ENCODE measurements at regions not wholly inside any gene's neighbourhood (a gene's known extent, or its start where the extent isn't known, plus 50 kb on each side); places are given as distances from the start of the nearest gene placed in this dataset.

DNA sequence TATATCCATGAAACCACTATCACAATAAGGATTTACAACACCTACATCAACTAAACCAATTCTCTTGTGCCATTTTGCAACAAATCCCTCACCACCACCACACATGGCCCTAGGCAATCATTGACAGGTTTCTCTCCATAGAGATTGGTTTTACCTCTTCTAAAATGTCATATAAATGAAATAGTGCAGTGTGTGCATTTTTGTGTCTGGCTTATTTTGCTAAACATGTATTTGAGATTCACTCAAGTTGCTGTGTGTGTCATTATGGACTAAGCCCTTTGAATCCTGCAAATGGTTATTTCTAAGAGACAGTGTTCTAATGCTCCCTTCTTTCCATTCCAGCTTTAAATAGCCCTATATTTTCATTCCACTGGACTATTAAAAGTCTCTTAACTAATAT, 179.7 kb upstream of the LRRC7 start:
- no peak for DNase-seq
- H3K27me3 ChIP-seq, result no peaks in the 10 kb centered on the region
- H3K27ac ChIP-seq, result no peak overlapping the region
- H3K36me3 ChIP-seq, result no peaks in the 10 kb centered on the region
- TF ChIP-seq, protein P1, sequence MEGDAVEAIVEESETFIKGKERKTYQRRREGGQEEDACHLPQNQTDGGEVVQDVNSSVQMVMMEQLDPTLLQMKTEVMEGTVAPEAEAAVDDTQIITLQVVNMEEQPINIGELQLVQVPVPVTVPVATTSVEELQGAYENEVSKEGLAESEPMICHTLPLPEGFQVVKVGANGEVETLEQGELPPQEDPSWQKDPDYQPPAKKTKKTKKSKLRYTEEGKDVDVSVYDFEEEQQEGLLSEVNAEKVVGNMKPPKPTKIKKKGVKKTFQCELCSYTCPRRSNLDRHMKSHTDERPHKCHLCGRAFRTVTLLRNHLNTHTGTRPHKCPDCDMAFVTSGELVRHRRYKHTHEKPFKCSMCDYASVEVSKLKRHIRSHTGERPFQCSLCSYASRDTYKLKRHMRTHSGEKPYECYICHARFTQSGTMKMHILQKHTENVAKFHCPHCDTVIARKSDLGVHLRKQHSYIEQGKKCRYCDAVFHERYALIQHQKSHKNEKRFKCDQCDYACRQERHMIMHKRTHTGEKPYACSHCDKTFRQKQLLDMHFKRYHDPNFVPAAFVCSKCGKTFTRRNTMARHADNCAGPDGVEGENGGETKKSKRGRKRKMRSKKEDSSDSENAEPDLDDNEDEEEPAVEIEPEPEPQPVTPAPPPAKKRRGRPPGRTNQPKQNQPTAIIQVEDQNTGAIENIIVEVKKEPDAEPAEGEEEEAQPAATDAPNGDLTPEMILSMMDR (IDR thresholded peaks at IDR 0.05), result no peak
- no peaks in the 10 kb centered on the region for H3K9me3 ChIP-seq
- H3K4me1 ChIP-seq, result no peaks in the 10 kb centered on the region
- intact Hi-C loops (cut with DNase I; ENCODE audit: low total_unique reads), result no loop called here
- H3K4me3 ChIP-seq, result no peak overlapping the region

DNA sequence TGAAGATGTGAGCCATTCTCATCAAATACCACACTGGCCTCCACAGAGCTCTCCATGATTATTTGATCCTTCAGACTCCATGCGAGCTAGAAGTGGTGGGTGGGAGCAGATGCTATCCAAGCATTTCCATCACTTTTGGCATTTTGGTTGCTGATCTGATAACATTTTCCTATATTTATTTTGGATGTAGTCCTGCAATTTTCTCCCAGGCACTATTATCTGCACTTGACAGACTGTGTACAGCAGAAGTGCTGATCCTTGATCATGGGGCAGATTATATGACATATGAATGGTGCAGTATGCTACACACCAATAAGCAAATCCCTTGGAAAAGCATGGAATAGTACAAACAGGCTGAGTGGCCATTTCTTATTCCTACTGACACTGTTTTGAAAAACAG, 167.6 kb upstream of the LRRC7 start:
- Histone ChIP-seq H3K4me3 (no peak overlapping the region), H3K9me3 (no peaks in the 10 kb centered on the region), H3K27ac (no peak overlapping the region), H3K4me1 (no peaks in the 10 kb centered on the region), H3K36me3 (no peaks in the 10 kb centered on the region), H3K27me3 (no peaks in the 10 kb centered on the region)
- TF ChIP-seq, protein P1 (IDR thresholded peaks at IDR 0.05), result no peak
- no peak for DNase-seq
- intact Hi-C loops (cut with DNase I; ENCODE audit: low total_unique reads), result no loop called here

DNA sequence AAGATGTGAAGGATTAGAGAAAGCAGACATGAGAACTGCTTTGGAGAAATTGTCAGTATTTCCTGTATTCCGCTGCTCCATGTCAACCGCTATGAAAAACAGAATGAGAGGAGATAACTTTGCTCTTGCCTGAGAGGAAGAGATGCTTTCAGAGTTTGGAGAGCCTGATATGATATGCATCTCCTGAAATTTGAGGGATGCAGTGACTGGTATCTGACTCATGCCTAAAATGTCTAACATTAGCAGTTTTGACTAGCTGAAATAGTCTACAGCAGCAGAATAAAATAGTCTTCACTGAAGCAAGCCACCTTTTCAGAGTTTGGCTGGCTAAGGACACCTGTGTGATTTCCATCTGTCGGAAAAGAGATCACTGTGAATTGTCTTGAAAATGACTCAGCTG, 165.8 kb upstream of the LRRC7 start:
- Histone ChIP-seq H3K27me3 (no peaks in the 10 kb centered on the region), H3K27ac (no peak overlapping the region), H3K4me1 (no peaks in the 10 kb centered on the region), H3K36me3 (no peaks in the 10 kb centered on the region), H3K9me3 (no peaks in the 10 kb centered on the region), H3K4me3 (no peak overlapping the region)
- intact Hi-C loops (cut with DNase I; ENCODE audit: low total_unique reads), result no loop called here
- TF ChIP-seq, protein P1 (IDR thresholded peaks at IDR 0.05), result no peak
- no peak for DNase-seq

DNA sequence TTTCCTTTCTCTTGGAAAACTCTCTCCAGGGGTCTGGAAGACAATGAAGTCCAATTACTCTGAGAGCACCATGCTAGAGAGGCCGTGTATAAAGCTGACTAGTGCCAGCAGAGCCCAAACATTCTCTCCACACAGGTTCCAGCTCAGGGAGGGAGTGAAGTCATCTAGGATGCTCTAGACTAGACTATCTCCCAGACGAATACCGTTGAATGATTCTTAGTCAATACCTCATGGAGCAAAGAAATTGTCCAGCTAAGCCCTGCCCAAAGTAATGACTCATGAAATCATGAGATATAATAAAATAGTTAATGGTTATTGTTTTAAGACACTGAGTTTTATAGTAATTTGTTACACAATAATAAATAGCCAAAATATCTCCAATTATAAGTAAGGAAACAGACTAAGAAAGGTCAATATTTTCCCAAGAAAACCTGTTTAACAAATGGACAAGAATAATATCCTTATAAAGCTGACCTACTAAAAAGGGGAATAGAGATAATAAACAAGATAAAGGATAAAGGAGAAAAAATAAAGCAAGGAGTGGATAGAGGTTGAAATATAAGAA, 163.9 kb upstream of the LRRC7 start:
- no peaks in the 10 kb centered on the region for H3K4me1 ChIP-seq
- no peaks in the 10 kb centered on the region for H3K9me3 ChIP-seq

DNA sequence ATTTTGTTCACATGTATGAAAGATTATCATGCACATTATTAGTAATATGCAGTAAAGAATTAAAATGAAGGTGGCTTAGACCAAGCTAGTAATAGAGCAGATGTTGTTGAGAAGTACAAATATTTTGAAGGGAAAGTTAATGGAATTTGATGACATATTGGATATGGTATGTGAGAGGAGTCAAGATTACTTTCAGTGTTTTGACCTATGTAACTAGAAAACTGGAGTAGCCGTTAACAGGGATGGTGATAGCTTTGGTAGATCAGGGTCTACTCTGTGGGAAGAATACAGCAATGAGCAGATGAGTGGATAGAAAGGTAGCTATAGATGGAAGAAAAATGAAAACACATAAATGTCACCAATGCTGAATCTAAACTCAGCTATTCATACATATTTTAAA, 163.2 kb upstream of the LRRC7 start:
- Histone ChIP-seq H3K9me3 (no peaks in the 10 kb centered on the region), H3K36me3 (no peaks in the 10 kb centered on the region), H3K4me1 (no peaks in the 10 kb centered on the region), H3K27ac (no peak overlapping the region), H3K27me3 (no peaks in the 10 kb centered on the region), H3K4me3 (no peak overlapping the region)
- intact Hi-C loops (cut with DNase I; ENCODE audit: low total_unique reads), result no loop called here
- no peak for DNase-seq
- TF ChIP-seq, protein P1 (IDR thresholded peaks at IDR 0.05), result no peak

More for the DNA sequence above, 163.9 kb upstream of the LRRC7 start:
- intact Hi-C loops (cut with DNase I; ENCODE audit: low total_unique reads), result no loop called here
- no peak overlapping the region for H3K27ac ChIP-seq
- no peaks in the 10 kb centered on the region for H3K36me3 ChIP-seq
- no peaks in the 10 kb centered on the region for H3K27me3 ChIP-seq
- no peak for DNase-seq
- H3K4me3 ChIP-seq, result no peak overlapping the region
- TF ChIP-seq, protein P1 (IDR thresholded peaks at IDR 0.05), result no peak

DNA sequence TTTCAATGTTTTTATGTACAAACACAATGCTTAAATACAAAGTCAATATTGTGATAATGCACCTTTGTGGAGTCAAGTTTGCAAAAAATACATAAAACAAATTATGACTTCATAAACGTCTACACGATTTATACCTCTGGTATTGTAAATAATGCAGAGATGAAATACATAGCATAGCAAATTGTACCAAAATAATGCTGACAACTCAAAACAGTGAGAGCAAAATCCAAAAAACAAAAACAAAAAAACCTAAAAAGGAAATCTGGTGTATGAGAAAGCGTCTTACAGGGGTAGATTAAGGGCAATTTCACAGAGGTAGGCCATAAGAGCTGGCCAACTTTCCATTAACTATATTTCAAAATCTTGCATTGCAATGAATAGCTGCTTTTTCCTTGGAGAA, 161.5 kb upstream of the LRRC7 start:
- intact Hi-C loops (cut with DNase I; ENCODE audit: low total_unique reads), result no loop called here
- Histone ChIP-seq H3K27ac (no peak overlapping the region), H3K4me3 (no peak overlapping the region), H3K4me1 (no peaks in the 10 kb centered on the region), H3K36me3 (no peaks in the 10 kb centered on the region), H3K9me3 (no peaks in the 10 kb centered on the region), H3K27me3 (no peaks in the 10 kb centered on the region)
- TF ChIP-seq, protein P1 (IDR thresholded peaks at IDR 0.05), result no peak
- no peak for DNase-seq

All from tibial artery (tissue), 4 donors.